Osteocyte (in vitro differentiated cells): ENCODE measurements at regions not wholly inside any gene's neighbourhood (a gene's known extent, or its start where the extent isn't known, plus 50 kb on each side); places are given as distances from the start of the nearest gene placed in this dataset.
"Not testable (repeated sequence)": the region's sequence is repeated elsewhere in the genome, so short reads cannot be mapped to it uniquely, and the experiment has no call there.

Experiments used
- DNase-seq: peaks from one replicate; pipeline ENCODE4 v3.0.0; 2021; ENCODE audit warnings: mixed read lengths; ENCODE audit not compliant: unreplicated experiment; ENCODE audit errors: extremely low spot score
- H3K27ac Mint-ChIP-seq: one replicate; pipeline ENCODE4 v1.8.0; 2021; ENCODE audit warnings: mild to moderate bottlenecking, mixed read lengths; ENCODE audit not compliant: unreplicated experiment
- H3K27me3 Mint-ChIP-seq: one replicate; pipeline ENCODE4 v1.8.0; 2021; ENCODE audit warnings: mixed read lengths; ENCODE audit not compliant: unreplicated experiment
- H3K36me3 Mint-ChIP-seq: one replicate; pipeline ENCODE4 v1.8.0; 2021; ENCODE audit warnings: mixed read lengths; ENCODE audit not compliant: unreplicated experiment
- H3K4me1 Mint-ChIP-seq: one replicate; pipeline ENCODE4 v1.8.0; 2021; ENCODE audit warnings: mixed read lengths; ENCODE audit not compliant: unreplicated experiment
- H3K4me3 Mint-ChIP-seq: one replicate; pipeline ENCODE4 v1.8.0; 2021; ENCODE audit warnings: mild to moderate bottlenecking, moderate library complexity, mixed read lengths; ENCODE audit not compliant: unreplicated experiment
- H3K9me3 Mint-ChIP-seq: one replicate; pipeline ENCODE4 v1.8.0; 2021; ENCODE audit warnings: mixed read lengths; ENCODE audit not compliant: unreplicated experiment
- TF ChIP-seq, protein P1 (sequence below): fragments of 200-600 bp; sonication (generic); IDR thresholded peaks from 2 replicates; pipeline ENCODE4 v1.5.0; 2021; ENCODE audit warnings: antibody characterized with exemption, mild to moderate bottlenecking, moderate library complexity

DNA sequence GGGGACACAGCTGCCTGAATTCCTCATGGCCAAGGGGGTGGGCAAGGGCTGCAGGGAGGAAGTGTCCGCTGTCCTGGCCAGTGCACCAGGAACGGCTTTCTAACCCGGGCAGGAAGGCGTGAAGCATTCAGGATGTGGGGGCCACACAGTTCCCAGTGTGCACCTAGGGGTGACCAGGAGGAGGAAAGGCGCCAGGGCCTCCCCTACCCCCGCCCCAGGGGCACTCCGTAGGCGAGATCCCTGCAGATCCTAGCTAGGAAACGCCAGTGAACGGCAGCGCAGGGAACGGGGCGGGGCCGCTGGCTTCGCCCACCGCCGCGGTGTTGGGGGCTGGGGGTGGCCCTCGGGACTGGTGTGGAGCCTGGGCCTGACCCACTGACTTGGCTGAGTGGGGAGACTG is 199.6 kb downstream of the USP22 start:
- not testable (repeated sequence) for H3K27ac Mint-ChIP-seq, H3K4me3 Mint-ChIP-seq

GRCh38 chr17:20843799-20844553 is 198.8 kb downstream of the USP22 start:
- not testable (repeated sequence) for H3K36me3 Mint-ChIP-seq, DNase-seq, H3K27ac Mint-ChIP-seq, H3K4me1 Mint-ChIP-seq, H3K9me3 Mint-ChIP-seq
- H3K27me3 Mint-ChIP-seq = peaks cover 24% of the 10 kb centered on the region
- H3K4me3 Mint-ChIP-seq = peak overlapping the region; percentile 40

More for the DNA sequence above, 199.6 kb downstream of the USP22 start:
- peaks cover 28% of the 10 kb centered on the region for H3K27me3 Mint-ChIP-seq
- H3K36me3 Mint-ChIP-seq, H3K4me1 Mint-ChIP-seq, DNase-seq, H3K9me3 Mint-ChIP-seq: not testable (repeated sequence)

GRCh38 chr17:20848869-20849443 is 193.9 kb downstream of the USP22 start:
- not testable (repeated sequence) for H3K36me3 Mint-ChIP-seq, H3K27ac Mint-ChIP-seq, H3K4me3 Mint-ChIP-seq, H3K9me3 Mint-ChIP-seq, DNase-seq
- peaks cover 20% of the 10 kb centered on the region for H3K4me1 Mint-ChIP-seq
- TF ChIP-seq, protein P1, sequence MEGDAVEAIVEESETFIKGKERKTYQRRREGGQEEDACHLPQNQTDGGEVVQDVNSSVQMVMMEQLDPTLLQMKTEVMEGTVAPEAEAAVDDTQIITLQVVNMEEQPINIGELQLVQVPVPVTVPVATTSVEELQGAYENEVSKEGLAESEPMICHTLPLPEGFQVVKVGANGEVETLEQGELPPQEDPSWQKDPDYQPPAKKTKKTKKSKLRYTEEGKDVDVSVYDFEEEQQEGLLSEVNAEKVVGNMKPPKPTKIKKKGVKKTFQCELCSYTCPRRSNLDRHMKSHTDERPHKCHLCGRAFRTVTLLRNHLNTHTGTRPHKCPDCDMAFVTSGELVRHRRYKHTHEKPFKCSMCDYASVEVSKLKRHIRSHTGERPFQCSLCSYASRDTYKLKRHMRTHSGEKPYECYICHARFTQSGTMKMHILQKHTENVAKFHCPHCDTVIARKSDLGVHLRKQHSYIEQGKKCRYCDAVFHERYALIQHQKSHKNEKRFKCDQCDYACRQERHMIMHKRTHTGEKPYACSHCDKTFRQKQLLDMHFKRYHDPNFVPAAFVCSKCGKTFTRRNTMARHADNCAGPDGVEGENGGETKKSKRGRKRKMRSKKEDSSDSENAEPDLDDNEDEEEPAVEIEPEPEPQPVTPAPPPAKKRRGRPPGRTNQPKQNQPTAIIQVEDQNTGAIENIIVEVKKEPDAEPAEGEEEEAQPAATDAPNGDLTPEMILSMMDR = peak; percentile 73
- peaks cover 31% of the 10 kb centered on the region for H3K27me3 Mint-ChIP-seq

GRCh38 chr17:20851591-20852238 is 191.1 kb downstream of the USP22 start:
- Mint-ChIP-seq H3K27me3 (peaks cover 35% of the 10 kb centered on the region), H3K4me3 (peak overlapping the region; percentile 82), H3K4me1 (peaks cover 20% of the 10 kb centered on the region), H3K27ac (peak overlapping the region; percentile 52)
- H3K36me3 Mint-ChIP-seq, H3K9me3 Mint-ChIP-seq, DNase-seq: not testable (repeated sequence)

GRCh38 chr17:20852239-20852989 is 190.4 kb downstream of the USP22 start:
- Mint-ChIP-seq H3K27ac (peak overlapping the region; percentile 54), H3K27me3 (peaks cover 35% of the 10 kb centered on the region), H3K36me3 (peaks cover 2% of the 10 kb centered on the region), H3K9me3 (no peaks in the 10 kb centered on the region), H3K4me3 (peak overlapping the region; percentile 82), H3K4me1 (peaks cover 20% of the 10 kb centered on the region)
- TF ChIP-seq, protein P1 = peak; percentile 12
- peak; percentile 84 for DNase-seq

- Mint-ChIP-seq H3K9me3 (no peaks in the 10 kb centered on the region), H3K4me3 (peak overlapping the region; percentile 82), H3K4me1 (peaks cover 20% of the 10 kb centered on the region), H3K36me3 (peaks cover 2% of the 10 kb centered on the region), H3K27me3 (peaks cover 33% of the 10 kb centered on the region), H3K27ac (peak overlapping the region; percentile 54)
- no peak for DNase-seq
- TF ChIP-seq, protein P1 = no peak
Observed at GRCh38 chr17:20852990-20853370, 189.8 kb downstream of the USP22 start.

DNA sequence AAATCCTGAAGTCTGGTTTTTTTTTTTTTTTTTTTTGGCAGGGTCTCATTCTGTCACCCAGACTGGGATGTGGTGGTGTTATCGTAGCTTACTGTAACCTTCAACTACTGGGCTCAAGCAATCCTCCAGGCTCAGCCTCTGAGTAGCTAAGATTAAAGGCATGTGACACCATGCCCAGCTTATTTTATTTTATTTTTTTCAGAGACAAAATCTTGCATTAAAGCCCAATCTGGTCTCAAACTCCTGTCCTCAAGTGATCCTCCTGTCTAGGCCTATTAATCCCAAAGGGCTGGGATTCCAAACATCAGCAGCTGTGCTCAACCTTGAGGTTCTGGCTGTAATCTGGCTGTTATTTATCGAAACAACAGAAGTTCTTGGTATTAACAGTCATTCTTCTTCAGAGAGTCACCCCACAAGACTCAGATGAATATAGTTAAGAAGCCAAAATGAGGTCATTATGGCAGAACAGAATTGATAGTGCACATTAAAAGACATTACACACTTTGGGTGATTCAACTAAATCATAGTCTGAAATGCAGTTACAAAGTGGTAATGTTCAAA is 186.8 kb downstream of the USP22 start:
- DNase-seq, H3K27ac Mint-ChIP-seq, H3K9me3 Mint-ChIP-seq, H3K4me3 Mint-ChIP-seq, H3K36me3 Mint-ChIP-seq: not testable (repeated sequence)
- Mint-ChIP-seq H3K4me1 (peaks cover 20% of the 10 kb centered on the region), H3K27me3 (peaks cover 27% of the 10 kb centered on the region)

DNA sequence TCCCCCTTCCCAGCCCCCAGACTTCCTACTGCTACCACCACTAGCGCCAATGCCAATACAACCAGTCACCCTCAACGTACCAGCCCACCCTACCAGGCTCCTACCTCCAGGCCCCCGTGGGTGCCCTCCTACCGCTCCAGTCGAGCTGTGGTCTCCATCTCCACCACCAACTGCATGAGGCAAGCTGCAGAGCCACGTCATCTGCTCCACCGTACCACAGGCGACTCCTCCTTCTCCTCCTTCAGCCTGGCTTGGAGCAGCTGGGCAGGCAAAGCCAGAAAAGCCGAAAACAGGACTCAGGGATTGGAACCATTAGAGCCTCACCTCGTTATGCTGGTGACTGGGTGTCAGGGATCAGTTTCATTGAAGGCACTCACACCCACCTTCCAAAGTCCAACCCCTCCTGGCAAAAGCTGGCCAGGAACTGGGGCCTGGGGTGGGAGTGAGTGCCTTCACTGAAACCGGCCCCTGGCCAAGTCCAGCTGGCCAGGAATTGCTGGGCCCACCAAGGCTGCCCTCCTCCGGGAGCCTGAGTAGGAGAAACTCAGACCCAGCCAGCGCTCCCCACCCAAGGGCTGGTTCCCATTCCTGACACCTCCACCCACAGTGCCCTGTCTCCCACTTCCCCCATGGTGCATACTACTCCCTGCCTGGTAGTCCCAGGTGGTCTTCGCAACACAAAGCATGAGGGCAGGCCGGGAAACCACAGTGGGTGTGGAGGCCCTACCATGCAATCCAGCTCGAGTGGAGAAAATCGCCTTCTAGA is 176.2 kb downstream of the USP22 start:
- not testable (repeated sequence) for H3K27ac Mint-ChIP-seq, DNase-seq, H3K9me3 Mint-ChIP-seq, H3K4me3 Mint-ChIP-seq, H3K36me3 Mint-ChIP-seq, H3K27me3 Mint-ChIP-seq
- peaks cover 16% of the 10 kb centered on the region for H3K4me1 Mint-ChIP-seq
